ENCODE measurements at regions not wholly inside any gene's neighbourhood (a gene's known extent, or its start where the extent isn't known, plus 50 kb on each side); places are given as distances from the start of the nearest gene placed in this dataset.

DNA sequence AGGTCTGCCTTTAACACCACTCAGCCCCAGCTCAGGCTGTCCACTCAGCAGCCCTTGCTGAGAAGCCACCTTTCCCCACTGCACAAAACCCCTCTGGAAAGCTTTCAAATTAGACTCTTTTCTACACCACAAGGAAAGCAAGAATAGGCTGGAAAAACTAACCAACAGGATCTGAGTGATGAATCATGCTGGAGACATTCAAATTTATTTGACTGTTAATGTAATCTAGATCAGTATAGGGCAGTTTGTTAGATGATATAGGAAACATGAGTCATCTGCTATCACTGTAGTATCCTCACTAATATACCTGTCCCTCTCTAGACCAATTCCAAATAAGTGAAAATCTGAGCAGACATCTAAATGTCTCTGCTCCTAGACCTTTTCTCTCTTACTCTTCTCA, 127.8 kb upstream of the PAM start:
- no peak overlapping the region for H3K27ac Mint-ChIP-seq
- Histone ChIP-seq H3K27me3 (ENCODE audit: insufficient read depth) (no peaks in the 10 kb centered on the region), H4K20me1 (replicated peaks; ENCODE audit: insufficient read depth) (no peaks in the 10 kb centered on the region), H3K36me3 (ENCODE audit: insufficient read depth) (no peaks in the 10 kb centered on the region), H3F3A (replicated peaks; ENCODE audit: low read depth) (no peaks in the 10 kb centered on the region), H2AFZ (no peak overlapping the region), H3K4me3 (no peak overlapping the region), H3K4me1 (ENCODE audit: insufficient read depth) (no peaks in the 10 kb centered on the region), H3K79me2 (replicated peaks; ENCODE audit: insufficient read depth) (no peaks in the 10 kb centered on the region), H3K27ac (ENCODE audit: low read depth) (no peak overlapping the region), H3K4me2 (no peak overlapping the region), H3K9me2 (ENCODE audit: insufficient read depth) (no peaks in the 10 kb centered on the region)
- H3K36me3 Mint-ChIP-seq (ENCODE audit: low read depth) = no peaks in the 10 kb centered on the region
- ATAC-seq (no peak), DNase-seq (ENCODE audit: low spot score) (no peak)
- H3K9me3 Mint-ChIP-seq = peaks cover 5% of the 10 kb centered on the region; the same call in 1 of the 3 replicates
- H3K27me3 Mint-ChIP-seq (ENCODE audit: insufficient read depth, low read depth, poor library complexity) = peaks cover 2% of the 10 kb centered on the region
- H3K4me3 Mint-ChIP-seq = no peak overlapping the region
- no peak for TF ChIP-seq ZNF331 (CRISPR knock-in tag; IDR thresholded peaks at IDR 0.05; ENCODE audit: low read depth)
- no peaks in the 10 kb centered on the region; the same call in 2 of the 3 replicates for H3K4me1 Mint-ChIP-seq

DNA sequence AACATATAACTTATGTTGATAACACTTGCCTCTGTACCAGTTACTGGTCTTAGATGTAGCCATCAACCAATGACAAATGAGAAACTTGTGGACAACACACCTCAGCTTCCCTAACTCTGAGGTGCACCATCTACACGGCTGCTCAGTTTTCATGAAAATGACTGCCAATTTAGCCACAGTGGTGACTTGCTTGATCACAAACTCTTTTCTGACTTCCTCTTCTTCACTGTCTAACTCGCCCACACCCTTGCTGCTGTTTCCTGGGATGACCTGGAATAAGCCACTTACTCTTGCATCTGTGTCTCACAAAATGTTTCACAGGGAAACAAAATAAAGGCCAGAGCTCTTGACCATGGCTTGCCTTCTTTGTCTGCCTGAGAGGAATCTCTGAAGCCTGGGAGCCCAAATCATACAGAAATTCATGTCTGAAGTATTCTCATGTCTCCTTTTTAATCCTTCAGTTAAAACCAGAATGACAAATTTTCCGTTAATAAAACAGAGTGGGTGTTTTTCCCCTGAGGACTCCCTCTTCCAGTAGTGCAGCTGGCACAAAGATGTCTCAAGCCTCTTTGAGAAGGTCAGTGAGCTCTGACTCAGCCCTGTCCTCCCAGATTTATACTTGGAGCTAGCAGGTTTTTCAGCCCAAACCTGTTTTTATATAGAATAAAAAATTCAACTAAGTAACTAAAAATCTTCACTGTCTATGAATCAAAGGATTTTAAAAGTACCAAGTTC, 126.5 kb upstream of the PAM start:
- Histone ChIP-seq H3K4me2 (no peak overlapping the region), H3K9me2 (ENCODE audit: insufficient read depth) (no peaks in the 10 kb centered on the region), H3K27ac (ENCODE audit: low read depth) (no peak overlapping the region), H2AFZ (no peak overlapping the region), H3K27me3 (ENCODE audit: insufficient read depth) (no peaks in the 10 kb centered on the region), H3K4me1 (ENCODE audit: insufficient read depth) (no peaks in the 10 kb centered on the region), H3K36me3 (ENCODE audit: insufficient read depth) (no peaks in the 10 kb centered on the region), H3F3A (replicated peaks; ENCODE audit: low read depth) (no peaks in the 10 kb centered on the region), H4K20me1 (replicated peaks; ENCODE audit: insufficient read depth) (no peaks in the 10 kb centered on the region), H3K79me2 (replicated peaks; ENCODE audit: insufficient read depth) (no peaks in the 10 kb centered on the region), H3K4me3 (no peak overlapping the region)
- DNase-seq (ENCODE audit: low spot score) (no peak), ATAC-seq (no peak)
- H3K9me3 Mint-ChIP-seq = peaks cover 15% of the 10 kb centered on the region; the same call in 2 of the 3 replicates
- peak overlapping the region; percentile 7; the same call in 1 of the 2 replicates for H3K27ac Mint-ChIP-seq
- H3K4me3 Mint-ChIP-seq = no peak overlapping the region
- no peaks in the 10 kb centered on the region for H3K4me1 Mint-ChIP-seq
- H3K27me3 Mint-ChIP-seq (ENCODE audit: insufficient read depth, low read depth, poor library complexity) = peaks cover 2% of the 10 kb centered on the region
- peaks cover 9% of the 10 kb centered on the region; the same call in 2 of the 3 replicates for H3K36me3 Mint-ChIP-seq (ENCODE audit: low read depth)
- no peak for TF ChIP-seq NANOG (IDR thresholded peaks at IDR 0.05; ENCODE audit: borderline replicate concordance)
- TF ChIP-seq POLR2AphosphoS5 (IDR thresholded peaks at IDR 0.05; ENCODE audit: low read depth) = no peak
- TF ChIP-seq JUNB (IDR thresholded peaks at IDR 0.05; ENCODE audit: unreplicated experiment) = no peak
- no peak for TF ChIP-seq ZNF331 (CRISPR knock-in tag; IDR thresholded peaks at IDR 0.05; ENCODE audit: low read depth)
- TF ChIP-seq EZH2phosphoT487 (IDR thresholded peaks at IDR 0.05; ENCODE audit: unreplicated experiment) = no peak
- TF ChIP-seq, protein P1, sequence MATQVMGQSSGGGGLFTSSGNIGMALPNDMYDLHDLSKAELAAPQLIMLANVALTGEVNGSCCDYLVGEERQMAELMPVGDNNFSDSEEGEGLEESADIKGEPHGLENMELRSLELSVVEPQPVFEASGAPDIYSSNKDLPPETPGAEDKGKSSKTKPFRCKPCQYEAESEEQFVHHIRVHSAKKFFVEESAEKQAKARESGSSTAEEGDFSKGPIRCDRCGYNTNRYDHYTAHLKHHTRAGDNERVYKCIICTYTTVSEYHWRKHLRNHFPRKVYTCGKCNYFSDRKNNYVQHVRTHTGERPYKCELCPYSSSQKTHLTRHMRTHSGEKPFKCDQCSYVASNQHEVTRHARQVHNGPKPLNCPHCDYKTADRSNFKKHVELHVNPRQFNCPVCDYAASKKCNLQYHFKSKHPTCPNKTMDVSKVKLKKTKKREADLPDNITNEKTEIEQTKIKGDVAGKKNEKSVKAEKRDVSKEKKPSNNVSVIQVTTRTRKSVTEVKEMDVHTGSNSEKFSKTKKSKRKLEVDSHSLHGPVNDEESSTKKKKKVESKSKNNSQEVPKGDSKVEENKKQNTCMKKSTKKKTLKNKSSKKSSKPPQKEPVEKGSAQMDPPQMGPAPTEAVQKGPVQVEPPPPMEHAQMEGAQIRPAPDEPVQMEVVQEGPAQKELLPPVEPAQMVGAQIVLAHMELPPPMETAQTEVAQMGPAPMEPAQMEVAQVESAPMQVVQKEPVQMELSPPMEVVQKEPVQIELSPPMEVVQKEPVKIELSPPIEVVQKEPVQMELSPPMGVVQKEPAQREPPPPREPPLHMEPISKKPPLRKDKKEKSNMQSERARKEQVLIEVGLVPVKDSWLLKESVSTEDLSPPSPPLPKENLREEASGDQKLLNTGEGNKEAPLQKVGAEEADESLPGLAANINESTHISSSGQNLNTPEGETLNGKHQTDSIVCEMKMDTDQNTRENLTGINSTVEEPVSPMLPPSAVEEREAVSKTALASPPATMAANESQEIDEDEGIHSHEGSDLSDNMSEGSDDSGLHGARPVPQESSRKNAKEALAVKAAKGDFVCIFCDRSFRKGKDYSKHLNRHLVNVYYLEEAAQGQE (IDR thresholded peaks at IDR 0.05; ENCODE audit: unreplicated experiment) = no peak
- TF ChIP-seq, protein P2, sequence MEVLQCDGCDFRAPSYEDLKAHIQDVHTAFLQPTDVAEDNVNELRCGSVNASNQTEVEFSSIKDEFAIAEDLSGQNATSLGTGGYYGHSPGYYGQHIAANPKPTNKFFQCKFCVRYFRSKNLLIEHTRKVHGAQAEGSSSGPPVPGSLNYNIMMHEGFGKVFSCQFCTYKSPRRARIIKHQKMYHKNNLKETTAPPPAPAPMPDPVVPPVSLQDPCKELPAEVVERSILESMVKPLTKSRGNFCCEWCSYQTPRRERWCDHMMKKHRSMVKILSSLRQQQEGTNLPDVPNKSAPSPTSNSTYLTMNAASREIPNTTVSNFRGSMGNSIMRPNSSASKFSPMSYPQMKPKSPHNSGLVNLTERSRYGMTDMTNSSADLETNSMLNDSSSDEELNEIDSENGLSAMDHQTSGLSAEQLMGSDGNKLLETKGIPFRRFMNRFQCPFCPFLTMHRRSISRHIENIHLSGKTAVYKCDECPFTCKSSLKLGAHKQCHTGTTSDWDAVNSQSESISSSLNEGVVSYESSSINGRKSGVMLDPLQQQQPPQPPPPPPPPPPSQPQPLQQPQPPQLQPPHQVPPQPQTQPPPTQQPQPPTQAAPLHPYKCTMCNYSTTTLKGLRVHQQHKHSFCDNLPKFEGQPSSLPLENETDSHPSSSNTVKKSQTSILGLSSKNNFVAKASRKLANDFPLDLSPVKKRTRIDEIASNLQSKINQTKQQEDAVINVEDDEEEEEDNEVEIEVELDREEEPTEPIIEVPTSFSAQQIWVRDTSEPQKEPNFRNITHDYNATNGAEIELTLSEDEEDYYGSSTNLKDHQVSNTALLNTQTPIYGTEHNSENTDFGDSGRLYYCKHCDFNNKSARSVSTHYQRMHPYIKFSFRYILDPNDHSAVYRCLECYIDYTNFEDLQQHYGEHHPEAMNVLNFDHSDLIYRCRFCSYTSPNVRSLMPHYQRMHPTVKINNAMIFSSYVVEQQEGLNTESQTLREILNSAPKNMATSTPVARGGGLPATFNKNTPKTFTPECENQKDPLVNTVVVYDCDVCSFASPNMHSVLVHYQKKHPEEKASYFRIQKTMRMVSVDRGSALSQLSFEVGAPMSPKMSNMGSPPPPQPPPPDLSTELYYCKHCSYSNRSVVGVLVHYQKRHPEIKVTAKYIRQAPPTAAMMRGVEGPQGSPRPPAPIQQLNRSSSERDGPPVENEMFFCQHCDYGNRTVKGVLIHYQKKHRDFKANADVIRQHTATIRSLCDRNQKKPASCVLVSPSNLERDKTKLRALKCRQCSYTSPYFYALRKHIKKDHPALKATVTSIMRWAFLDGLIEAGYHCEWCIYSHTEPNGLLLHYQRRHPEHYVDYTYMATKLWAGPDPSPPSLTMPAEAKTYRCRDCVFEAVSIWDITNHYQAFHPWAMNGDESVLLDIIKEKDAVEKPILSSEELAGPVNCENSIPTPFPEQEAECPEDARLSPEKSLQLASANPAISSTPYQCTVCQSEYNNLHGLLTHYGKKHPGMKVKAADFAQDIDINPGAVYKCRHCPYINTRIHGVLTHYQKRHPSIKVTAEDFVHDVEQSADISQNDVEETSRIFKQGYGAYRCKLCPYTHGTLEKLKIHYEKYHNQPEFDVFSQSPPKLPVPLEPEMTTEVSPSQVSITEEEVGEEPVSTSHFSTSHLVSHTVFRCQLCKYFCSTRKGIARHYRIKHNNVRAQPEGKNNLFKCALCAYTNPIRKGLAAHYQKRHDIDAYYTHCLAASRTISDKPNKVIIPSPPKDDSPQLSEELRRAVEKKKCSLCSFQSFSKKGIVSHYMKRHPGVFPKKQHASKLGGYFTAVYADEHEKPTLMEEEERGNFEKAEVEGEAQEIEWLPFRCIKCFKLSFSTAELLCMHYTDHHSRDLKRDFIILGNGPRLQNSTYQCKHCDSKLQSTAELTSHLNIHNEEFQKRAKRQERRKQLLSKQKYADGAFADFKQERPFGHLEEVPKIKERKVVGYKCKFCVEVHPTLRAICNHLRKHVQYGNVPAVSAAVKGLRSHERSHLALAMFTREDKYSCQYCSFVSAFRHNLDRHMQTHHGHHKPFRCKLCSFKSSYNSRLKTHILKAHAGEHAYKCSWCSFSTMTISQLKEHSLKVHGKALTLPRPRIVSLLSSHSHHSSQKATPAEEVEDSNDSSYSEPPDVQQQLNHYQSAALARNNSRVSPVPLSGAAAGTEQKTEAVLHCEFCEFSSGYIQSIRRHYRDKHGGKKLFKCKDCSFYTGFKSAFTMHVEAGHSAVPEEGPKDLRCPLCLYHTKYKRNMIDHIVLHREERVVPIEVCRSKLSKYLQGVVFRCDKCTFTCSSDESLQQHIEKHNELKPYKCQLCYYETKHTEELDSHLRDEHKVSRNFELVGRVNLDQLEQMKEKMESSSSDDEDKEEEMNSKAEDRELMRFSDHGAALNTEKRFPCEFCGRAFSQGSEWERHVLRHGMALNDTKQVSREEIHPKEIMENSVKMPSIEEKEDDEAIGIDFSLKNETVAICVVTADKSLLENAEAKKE (CRISPR knock-in tag; IDR thresholded peaks at IDR 0.05) = no peak
- TF ChIP-seq, protein P3, sequence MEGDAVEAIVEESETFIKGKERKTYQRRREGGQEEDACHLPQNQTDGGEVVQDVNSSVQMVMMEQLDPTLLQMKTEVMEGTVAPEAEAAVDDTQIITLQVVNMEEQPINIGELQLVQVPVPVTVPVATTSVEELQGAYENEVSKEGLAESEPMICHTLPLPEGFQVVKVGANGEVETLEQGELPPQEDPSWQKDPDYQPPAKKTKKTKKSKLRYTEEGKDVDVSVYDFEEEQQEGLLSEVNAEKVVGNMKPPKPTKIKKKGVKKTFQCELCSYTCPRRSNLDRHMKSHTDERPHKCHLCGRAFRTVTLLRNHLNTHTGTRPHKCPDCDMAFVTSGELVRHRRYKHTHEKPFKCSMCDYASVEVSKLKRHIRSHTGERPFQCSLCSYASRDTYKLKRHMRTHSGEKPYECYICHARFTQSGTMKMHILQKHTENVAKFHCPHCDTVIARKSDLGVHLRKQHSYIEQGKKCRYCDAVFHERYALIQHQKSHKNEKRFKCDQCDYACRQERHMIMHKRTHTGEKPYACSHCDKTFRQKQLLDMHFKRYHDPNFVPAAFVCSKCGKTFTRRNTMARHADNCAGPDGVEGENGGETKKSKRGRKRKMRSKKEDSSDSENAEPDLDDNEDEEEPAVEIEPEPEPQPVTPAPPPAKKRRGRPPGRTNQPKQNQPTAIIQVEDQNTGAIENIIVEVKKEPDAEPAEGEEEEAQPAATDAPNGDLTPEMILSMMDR (conservative IDR thresholded peaks at IDR 0.05; ENCODE audit: low read depth in 2 of 2) = no peak
